Lung (tissue), 11 donors: ENCODE measurements at regions not wholly inside any gene's neighbourhood (a gene's known extent, or its start where the extent isn't known, plus 50 kb on each side); places are given as distances from the start of the nearest gene placed in this dataset.

Source experiments
- ATAC-seq: fragments of 200-7000 bp; cut with Tn5 transposase; one replicate; pipeline ENCODE4 v1.9.1; 2020; ENCODE audit warnings: moderate number of reproducible peaks; ENCODE audit not compliant: insufficient read depth, low FRiP score
- DNase-seq, 3 donors: peaks; one replicate each; pipeline ENCODE4 v3.0.0-alpha.2; 2013 to 2017
- H3K27ac ChIP-seq, 2 donors: one replicate each; pipeline ENCODE4 v1.5.1; 2013; ENCODE audit warnings: mild to moderate bottlenecking in 2 of 2, moderate library complexity in 2 of 2, control low read depth in 1 of 2, inconsistent platforms in 1 of 2, low read depth in 1 of 2, low read length in 1 of 2
- H3K27me3 ChIP-seq, 3 donors: one replicate each; pipeline ENCODE4 v1.5.1; 2013; ENCODE audit warnings: low read length in 2 of 3; ENCODE audit not compliant: control insufficient read depth in 3 of 3, insufficient read depth in 3 of 3
- H3K36me3 ChIP-seq, 4 donors: one replicate each; pipeline ENCODE4 v1.5.1; 2013; ENCODE audit warnings: low read length in 4 of 4, mild to moderate bottlenecking in 1 of 4, moderate library complexity in 1 of 4; ENCODE audit not compliant: control insufficient read depth in 4 of 4, insufficient read depth in 4 of 4
- H3K4me1 ChIP-seq, 5 donors: one replicate each; pipeline ENCODE4 v1.5.1; 2013; ENCODE audit warnings: low read length in 5 of 5, mild to moderate bottlenecking in 2 of 5, moderate library complexity in 1 of 5; ENCODE audit not compliant: control insufficient read depth in 5 of 5, insufficient read depth in 5 of 5
- H3K4me3 ChIP-seq: one replicate; pipeline ENCODE4 v1.5.1; 2013; ENCODE audit warnings: mild to moderate bottlenecking, control low read depth, moderate library complexity
- H3K9ac ChIP-seq, 2 donors: one replicate each; pipeline ENCODE4 v1.5.1; 2013; ENCODE audit warnings: low read length in 2 of 2, control low read depth in 1 of 2; ENCODE audit not compliant: insufficient read depth in 1 of 2
- H3K9me3 ChIP-seq, 4 donors: one replicate each; pipeline ENCODE4 v1.5.1; 2013; ENCODE audit warnings: low read length in 3 of 4, mild to moderate bottlenecking in 1 of 4, moderate library complexity in 1 of 4; ENCODE audit not compliant: control insufficient read depth in 4 of 4, insufficient read depth in 3 of 4
- WGBS, 2 donors: extraction: QIAGEN DNeasy Blood & Tissue Kit; methylation state at CpG; one replicate each; pipeline ENCODE4 v1.1.7; 2013; 5-methylcytosine and 5-hydroxymethylcytosine counted together
- TF ChIP-seq, protein P1 (sequence below): IDR thresholded peaks from 2 replicates; pipeline ENCODE4 v1.5.1; 2012; ENCODE audit warnings: mild to moderate bottlenecking; ENCODE audit errors: control extremely low read depth, extremely low read depth
- donor health status: control.
- donor health status: control.
- donor health status: Bipolar disorder and iron deficiency.
- donor health status: healthy.
- donor health status: DM: yes; HTN: yes; CAD: no.

DNA sequence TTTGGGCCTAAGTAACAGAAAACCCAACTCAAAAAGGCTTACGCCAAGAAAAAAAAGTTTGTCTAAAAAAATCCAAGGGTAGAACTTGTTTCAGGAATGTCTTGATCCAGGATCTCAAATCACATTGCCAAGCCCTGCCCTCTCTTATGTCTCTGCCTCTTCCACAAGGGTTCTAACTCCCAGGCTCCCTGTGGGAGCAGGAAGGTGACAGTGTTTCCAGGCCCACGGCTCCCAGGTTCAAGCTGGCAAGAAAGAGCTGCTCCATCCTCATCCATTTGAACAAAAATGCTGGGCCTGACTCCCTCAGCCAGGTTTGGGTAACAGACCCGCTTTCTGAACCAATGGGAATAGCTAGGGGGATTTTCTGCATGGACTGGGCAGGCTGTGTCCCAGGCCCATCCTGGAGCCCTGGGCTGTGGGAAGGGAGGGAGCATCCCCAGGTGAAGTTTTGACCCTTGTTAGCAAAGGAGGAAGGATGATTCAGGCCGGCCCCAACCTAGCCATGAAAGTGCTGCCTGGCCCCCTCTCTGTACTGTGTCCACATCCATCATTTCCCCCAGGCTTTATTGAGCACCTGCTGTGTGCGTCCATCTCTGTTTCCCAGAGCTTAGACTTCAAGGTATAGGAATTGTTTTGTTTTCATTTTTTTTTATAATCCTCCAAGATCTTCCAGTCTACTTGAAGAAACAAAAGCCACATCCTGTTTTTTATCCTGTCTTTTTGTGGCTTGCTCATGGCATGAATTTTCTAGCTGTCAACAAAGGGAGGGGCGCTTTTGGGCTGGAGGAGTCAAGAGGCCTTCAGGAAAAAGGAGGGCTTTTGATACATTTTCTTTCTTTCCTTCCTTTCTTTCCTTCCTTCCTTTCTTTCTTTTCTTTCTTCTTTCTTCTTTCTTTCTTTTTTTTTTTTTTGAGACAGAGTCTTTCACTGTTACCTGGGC is 159.8 kb downstream of the TFAP2C start:
- H3K9ac ChIP-seq: no peak overlapping the region
- no peak for ATAC-seq
- WGBS, 2 donors: 82% methylated on average over 6 of the region's 6 CpGs

DNA sequence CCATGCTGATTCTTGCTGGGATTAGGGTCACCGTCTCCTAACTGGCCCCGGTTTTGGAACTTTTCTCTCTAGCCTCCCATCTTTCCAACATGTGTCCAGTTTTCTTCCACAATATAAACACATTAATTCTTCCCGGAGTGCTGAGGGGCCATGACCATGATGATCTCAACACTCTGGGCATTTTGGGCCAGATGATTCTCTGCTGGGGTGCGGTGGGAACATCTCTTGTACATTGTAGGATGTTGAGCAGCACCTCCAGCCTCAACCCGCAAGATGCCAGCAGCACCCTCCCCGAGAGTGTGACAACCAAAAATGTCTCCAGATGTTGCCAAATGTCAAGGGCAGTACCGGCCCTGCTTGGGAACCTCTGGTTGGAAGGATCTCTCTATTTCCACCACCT is 164.8 kb downstream of the TFAP2C start:
- TF ChIP-seq, protein P1, sequence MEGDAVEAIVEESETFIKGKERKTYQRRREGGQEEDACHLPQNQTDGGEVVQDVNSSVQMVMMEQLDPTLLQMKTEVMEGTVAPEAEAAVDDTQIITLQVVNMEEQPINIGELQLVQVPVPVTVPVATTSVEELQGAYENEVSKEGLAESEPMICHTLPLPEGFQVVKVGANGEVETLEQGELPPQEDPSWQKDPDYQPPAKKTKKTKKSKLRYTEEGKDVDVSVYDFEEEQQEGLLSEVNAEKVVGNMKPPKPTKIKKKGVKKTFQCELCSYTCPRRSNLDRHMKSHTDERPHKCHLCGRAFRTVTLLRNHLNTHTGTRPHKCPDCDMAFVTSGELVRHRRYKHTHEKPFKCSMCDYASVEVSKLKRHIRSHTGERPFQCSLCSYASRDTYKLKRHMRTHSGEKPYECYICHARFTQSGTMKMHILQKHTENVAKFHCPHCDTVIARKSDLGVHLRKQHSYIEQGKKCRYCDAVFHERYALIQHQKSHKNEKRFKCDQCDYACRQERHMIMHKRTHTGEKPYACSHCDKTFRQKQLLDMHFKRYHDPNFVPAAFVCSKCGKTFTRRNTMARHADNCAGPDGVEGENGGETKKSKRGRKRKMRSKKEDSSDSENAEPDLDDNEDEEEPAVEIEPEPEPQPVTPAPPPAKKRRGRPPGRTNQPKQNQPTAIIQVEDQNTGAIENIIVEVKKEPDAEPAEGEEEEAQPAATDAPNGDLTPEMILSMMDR: no peak
- Histone ChIP-seq H3K9ac (no peak overlapping the region), H3K4me1 (peaks cover 0 to 1% (median 0%) of the 10 kb centered on the region in 5 donors), H3K27me3 (peaks cover 0 to 3% (median 0%) of the 10 kb centered on the region in 3 donors), H3K27ac (no peak overlapping the region), H3K36me3 (no peaks in the 10 kb centered on the region), H3K4me3 (no peak overlapping the region), H3K9me3 (peaks cover 0 to 13% (median 0%) of the 10 kb centered on the region in 4 donors)
- ATAC-seq: no peak
- DNase-seq: no peak
- WGBS, 2 donors: 80 to 85% methylated on average over 7 of the region's 7 CpGs

More for the DNA sequence above, 159.8 kb downstream of the TFAP2C start:
- peaks cover 0 to 1% (median 0%) of the 10 kb centered on the region in 5 donors for H3K4me1 ChIP-seq
- DNase-seq: no peak
- peaks cover 0 to 3% (median 0%) of the 10 kb centered on the region in 3 donors for H3K27me3 ChIP-seq
- no peaks in the 10 kb centered on the region for H3K36me3 ChIP-seq
- H3K9me3 ChIP-seq: peaks cover 0 to 6% (median 0%) of the 10 kb centered on the region in 4 donors
- H3K4me3 ChIP-seq: no peak overlapping the region
- no peak overlapping the region for H3K27ac ChIP-seq
- TF ChIP-seq, protein P1: no peak

DNA sequence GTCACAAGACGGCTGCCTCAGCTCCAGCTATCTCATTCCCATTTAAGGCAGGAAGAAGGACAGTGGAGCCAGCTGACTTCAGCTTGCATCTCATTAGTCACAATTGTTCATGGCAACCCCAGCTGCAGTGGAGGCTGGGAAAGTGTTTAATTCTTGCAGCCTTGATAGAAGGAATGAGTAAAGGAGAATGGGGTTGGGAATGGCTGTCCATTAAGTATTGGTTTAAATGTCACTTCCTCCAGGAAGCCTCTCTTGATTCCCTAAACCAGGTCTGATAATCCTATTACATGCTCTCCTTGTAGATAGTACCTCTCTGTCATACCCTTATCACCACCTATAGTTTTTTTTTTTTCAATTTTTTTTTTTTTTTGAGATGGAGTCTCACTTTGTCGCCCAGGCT is 166.4 kb downstream of the TFAP2C start:
- TF ChIP-seq, protein P1: no peak
- H3K9me3 ChIP-seq: peaks cover 0 to 18% (median 0%) of the 10 kb centered on the region in 4 donors
- WGBS, 2 donors: 87 to 91% methylated on average over 2 of the region's 2 CpGs

More for the DNA sequence above, 166.4 kb downstream of the TFAP2C start:
- Histone ChIP-seq H3K27ac (no peak overlapping the region), H3K36me3 (no peaks in the 10 kb centered on the region), H3K9ac (no peak overlapping the region), H3K4me1 (no peaks in the 10 kb centered on the region), H3K4me3 (no peak overlapping the region), H3K27me3 (peaks cover 0 to 3% (median 0%) of the 10 kb centered on the region in 3 donors)
- no peak for DNase-seq
- no peak for ATAC-seq
